Left forelimb (tissue), 1 donor: ENCODE measurements at regions not wholly inside any gene's neighbourhood (a gene's known extent, or its start where the extent isn't known, plus 50 kb on each side); places are given as distances from the start of the nearest gene placed in this dataset.
"Not testable (repeated sequence)": the region's sequence is repeated elsewhere in the genome, so short reads cannot be mapped to it uniquely, and the experiment has no call there.

Experiments
- DNase-seq: peaks from one replicate; pipeline ENCODE4 v3.0.0-alpha.2; 2018; ENCODE audit warnings: low spot score

DNA sequence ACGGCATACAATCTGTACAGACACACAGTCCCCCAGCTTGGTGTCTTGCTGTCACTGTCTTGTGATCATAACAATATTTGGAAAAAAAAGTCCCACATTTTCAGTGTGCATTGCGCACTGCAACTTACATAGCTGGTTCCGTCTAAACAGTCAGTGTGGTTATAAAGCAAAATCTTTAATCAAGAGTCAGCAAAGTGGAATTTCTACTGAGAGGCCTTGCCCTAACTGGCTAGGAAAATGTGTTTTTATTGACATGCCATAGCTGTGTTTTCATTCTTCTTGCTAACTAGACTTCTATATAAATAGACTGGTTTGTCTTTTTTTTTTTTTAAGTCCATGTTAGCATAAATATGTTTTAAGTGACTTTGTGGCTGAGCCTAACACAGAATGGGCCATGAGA is 174.8 kb downstream of the POLR2M start:
- no peak for DNase-seq

DNA sequence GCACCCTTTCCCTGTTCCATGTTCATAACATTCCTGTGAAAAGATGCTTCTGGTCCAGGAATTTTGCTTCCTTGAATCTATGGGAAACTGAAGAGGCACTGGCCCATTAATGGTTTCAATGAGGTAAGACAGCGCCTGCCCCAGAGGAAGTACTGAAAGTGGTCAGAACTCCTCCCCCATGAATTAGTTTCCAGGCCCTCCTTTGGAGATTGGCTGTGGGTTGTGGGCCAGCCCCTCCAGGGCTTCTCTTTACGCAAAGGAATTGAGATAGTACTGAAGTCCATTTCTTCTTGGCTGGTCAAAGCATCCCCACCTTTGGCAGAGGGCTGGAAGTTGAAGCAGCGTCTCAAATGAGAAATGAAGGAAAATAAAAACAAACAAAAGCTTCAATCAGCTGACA is 175.5 kb downstream of the POLR2M start:
- no peak for DNase-seq

DNA sequence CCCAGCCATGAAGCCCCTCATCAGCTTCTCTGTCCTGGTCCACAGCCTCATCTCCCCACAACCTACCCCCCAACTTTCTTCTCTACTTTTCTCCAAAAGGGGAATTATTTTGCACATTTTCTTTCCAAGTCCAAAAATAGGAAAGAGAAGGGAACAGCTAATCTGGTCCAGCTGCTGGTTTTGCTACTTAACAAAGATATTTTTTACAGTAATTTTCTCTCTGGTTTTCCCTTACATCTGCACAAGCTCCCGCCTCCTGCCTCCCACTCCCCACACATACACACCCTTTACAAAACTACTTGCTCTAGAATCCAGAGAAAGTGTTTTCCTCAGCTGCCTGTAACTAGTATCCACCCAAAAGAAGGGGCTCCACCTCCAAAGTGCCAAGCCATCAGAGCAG is 177.2 kb downstream of the POLR2M start:
- no peak for DNase-seq

GRCh38 chr15:57884936-57885335 is 178.4 kb downstream of the POLR2M start:
- no peak for DNase-seq

GRCh38 chr15:57885435-57885834 is 178.9 kb downstream of the POLR2M start:
- no peak for DNase-seq

- no peak for DNase-seq
These were observed 177.7 kb downstream of the ALDH1A2 start for GRCh38 chr15:57887825-57888224.

DNA sequence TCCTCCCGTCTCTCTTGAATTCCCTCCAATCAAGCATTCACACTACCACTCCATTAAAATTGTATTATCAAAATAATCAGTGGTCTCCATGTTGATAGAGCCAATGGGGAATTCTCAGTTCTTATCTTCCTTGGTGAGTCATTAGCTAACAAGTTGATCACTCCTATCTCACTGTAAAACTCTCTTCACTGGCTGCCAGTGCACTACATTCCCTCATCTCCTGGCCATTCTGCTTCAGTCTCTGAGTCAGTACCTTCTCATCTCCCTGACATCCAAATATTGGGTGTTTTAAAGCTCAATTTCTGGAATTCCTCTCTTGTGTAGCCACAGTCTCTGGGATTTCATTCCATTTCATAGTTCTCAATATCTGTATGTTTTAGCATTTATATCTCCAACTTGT is 175.2 kb downstream of the ALDH1A2 start:
- DNase-seq, result no peak

GRCh38 chr15:57890878-57891277 is 174.6 kb downstream of the ALDH1A2 start:
- DNase-seq, result no peak

DNA sequence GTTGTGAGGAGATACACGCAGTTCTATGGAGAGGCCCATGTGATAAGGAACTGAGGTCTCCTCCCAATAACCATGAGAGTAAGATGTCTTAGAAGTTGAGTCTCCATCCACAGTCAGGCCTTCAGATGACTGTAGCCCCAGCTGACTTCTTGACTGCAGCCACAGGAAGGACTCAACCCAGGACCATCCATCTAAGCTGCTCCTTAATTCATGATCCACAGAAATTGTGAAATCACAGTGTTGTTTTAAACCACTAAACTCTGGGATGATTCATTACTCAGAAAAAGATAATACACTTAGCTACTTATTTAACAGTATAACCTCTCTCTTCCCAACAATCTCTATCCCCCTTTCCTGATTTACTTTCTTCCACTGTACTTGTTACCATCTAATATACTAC is 173.3 kb downstream of the ALDH1A2 start:
- no peak for DNase-seq

DNA sequence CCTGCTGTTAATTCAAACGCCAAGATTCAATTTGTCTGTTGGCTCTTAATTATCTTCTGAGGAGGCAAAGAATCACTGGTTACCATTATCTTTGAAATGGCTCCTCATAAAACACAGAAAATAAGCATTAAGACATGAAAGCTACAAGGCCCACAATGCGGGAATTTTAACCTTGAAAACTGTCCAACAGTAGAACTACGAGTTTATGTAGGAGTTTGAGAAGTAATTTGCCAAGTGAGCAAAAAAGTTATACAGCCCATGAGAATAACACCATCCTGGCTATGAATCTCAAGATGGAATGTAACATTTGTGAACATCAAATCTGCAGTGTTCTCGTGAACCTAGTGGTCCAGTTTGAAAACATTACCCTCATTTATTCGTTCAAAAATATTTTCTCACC is 172.5 kb downstream of the ALDH1A2 start:
- DNase-seq, result no peak

DNA sequence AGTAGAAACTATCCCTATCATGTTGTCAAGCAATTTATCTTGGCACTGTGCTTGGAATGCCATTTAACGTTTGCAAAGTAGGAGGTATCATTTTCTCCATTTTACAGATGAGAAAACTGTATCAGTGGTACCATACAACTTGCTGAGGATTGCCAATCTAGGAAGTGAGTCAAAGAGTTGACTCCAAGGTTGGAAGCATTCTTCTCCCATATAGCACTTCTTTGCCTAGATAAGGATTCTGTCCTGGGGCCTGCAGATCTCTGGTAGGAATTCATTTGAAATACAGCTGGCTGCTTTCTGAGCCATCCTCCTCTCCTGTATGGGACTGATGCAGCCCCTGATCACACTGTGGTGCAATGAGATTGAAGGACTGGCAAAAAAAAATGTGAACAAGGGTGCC is 170.2 kb downstream of the ALDH1A2 start:
- DNase-seq, result no peak

GRCh38 chr15:57896114-57896513 is 169.4 kb downstream of the ALDH1A2 start:
- no peak for DNase-seq

DNA sequence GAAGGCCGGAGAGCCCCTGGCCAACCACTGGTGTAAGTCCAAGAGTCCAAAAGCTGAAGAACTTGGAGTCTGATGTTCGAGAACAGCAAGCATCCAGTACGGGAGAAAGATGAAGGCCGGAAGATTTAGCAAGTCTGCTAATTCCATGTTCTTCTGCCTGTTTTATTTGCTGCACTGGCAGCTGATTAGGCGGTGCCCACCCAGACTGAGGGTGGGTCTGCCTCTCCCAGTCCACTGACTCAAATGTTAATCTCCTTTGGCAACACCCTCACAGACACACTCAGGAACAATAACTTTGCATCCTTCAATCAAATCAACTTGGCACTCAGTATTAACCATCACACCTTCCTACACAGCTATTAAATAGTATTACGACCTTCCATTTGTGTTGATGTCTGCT is 168.6 kb downstream of the ALDH1A2 start:
- DNase-seq, result not testable (repeated sequence)

DNA sequence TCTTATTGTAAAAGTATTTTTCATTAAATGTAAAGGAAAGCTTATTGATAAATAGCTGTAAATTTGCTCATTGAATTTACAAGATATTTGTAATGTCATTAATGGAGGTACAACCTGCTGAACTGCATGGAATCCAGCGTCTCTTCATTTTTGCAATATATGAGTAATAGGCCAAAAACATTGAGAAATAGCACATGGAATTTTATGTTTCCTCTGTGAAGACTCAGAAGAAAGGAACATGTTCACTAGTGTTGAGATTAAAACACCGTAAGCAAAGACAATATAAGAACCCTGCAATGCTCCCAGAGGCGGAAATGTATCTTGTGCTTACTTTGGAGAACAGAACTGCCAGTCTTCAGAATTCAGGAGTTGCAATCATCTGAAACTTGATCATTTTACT is 167.6 kb downstream of the ALDH1A2 start:
- no peak for DNase-seq

- DNase-seq, result no peak
These were observed 163.4 kb downstream of the ALDH1A2 start for GRCh38 chr15:57902155-57902554.
